ENCODE measurements at regions not wholly inside any gene's neighbourhood (a gene's known extent, or its start where the extent isn't known, plus 50 kb on each side); places are given as distances from the start of the nearest gene placed in this dataset.
A peak's percentile ranks its signal among the peaks of the same experiment; 100 is the strongest.
"Not testable (repeated sequence)": the region's sequence is repeated elsewhere in the genome, so short reads cannot be mapped to it uniquely, and the experiment has no call there.

- FAIRE-seq (no peak), DNase-seq (ENCODE audit: low spot score) (no peak)
Observed at GRCh38 chr7:9681284-9681683, 1247.9 kb downstream of the NXPH1 start.

GRCh38 chr7:9691286-9691685, 1257.9 kb downstream of the NXPH1 start:
- no peak for FAIRE-seq

GRCh38 chr7:9698375-9698774, 1265.0 kb downstream of the NXPH1 start:
- FAIRE-seq: no peak
- DNase-seq (ENCODE audit: low spot score): no peak

More at GRCh38 chr7:9691286-9691685, 1257.9 kb downstream of the NXPH1 start:
- DNase-seq (ENCODE audit: low spot score): no peak

- no peak for DNase-seq (ENCODE audit: low spot score)
- FAIRE-seq: no peak
Observed at GRCh38 chr7:9709216-9709615, 1264.5 kb upstream of the PHF14 start.

- DNase-seq (ENCODE audit: low spot score) (no peak), FAIRE-seq (no peak)
Observed at GRCh38 chr7:9711259-9711918, 1262.3 kb upstream of the PHF14 start.

GRCh38 chr7:9718071-9718661, 1255.5 kb upstream of the PHF14 start:
- DNase-seq (ENCODE audit: low spot score): peak; percentile 44
- FAIRE-seq: no peak

- peak; percentile 41 for DNase-seq (ENCODE audit: low spot score)
- FAIRE-seq: no peak
Observed at GRCh38 chr7:9719303-9719702, 1254.4 kb upstream of the PHF14 start.

GRCh38 chr7:9719721-9720120, 1254.0 kb upstream of the PHF14 start:
- FAIRE-seq (no peak), DNase-seq (ENCODE audit: low spot score) (no peak)

- not testable (repeated sequence) for DNase-seq (ENCODE audit: low spot score); FAIRE-seq
Observed at GRCh38 chr7:9725940-9726663, 1247.6 kb upstream of the PHF14 start.

- not testable (repeated sequence) for DNase-seq (ENCODE audit: low spot score)
- peak; percentile 81 for FAIRE-seq
Observed at GRCh38 chr7:9726811-9727210, 1246.9 kb upstream of the PHF14 start.

GRCh38 chr7:9727467-9727869, 1246.2 kb upstream of the PHF14 start:
- DNase-seq (ENCODE audit: low spot score); FAIRE-seq: not testable (repeated sequence)

GRCh38 chr7:9728014-9728657, 1245.5 kb upstream of the PHF14 start:
- not testable (repeated sequence) for DNase-seq (ENCODE audit: low spot score); FAIRE-seq

GRCh38 chr7:9752033-9752432, 1221.6 kb upstream of the PHF14 start:
- no peak for FAIRE-seq
- DNase-seq (ENCODE audit: low spot score): no peak

GRCh38 chr7:9761224-9761623, 1212.4 kb upstream of the PHF14 start:
- DNase-seq (ENCODE audit: low spot score): no peak
- FAIRE-seq: no peak

- no peak for FAIRE-seq
- peak; percentile 6 for DNase-seq (ENCODE audit: low spot score)
Observed at GRCh38 chr7:9776900-9777299, 1196.8 kb upstream of the PHF14 start.

- DNase-seq (ENCODE audit: low spot score) (no peak), FAIRE-seq (no peak)
Observed at GRCh38 chr7:9778367-9778766, 1195.3 kb upstream of the PHF14 start.

GRCh38 chr7:9781710-9782109, 1192.0 kb upstream of the PHF14 start:
- FAIRE-seq: no peak
- no peak for DNase-seq (ENCODE audit: low spot score)

GRCh38 chr7:9782275-9782674, 1191.4 kb upstream of the PHF14 start:
- no peak for DNase-seq (ENCODE audit: low spot score)
- no peak for FAIRE-seq

- DNase-seq (ENCODE audit: low spot score) (no peak), FAIRE-seq (no peak)
Observed at GRCh38 chr7:9785211-9785610, 1188.5 kb upstream of the PHF14 start.

GRCh38 chr7:9796241-9796640, 1177.4 kb upstream of the PHF14 start:
- DNase-seq (ENCODE audit: low spot score) (no peak), FAIRE-seq (no peak)

GRCh38 chr7:9822458-9823290, 1151.0 kb upstream of the PHF14 start:
- peak; percentile 20 for FAIRE-seq
- no peak for DNase-seq (ENCODE audit: low spot score)

All from urothelium cell line (cell line).